Endothelial cell of umbilical vein (primary cell): ENCODE measurements at regions not wholly inside any gene's neighbourhood (a gene's known extent, or its start where the extent isn't known, plus 50 kb on each side); places are given as distances from the start of the nearest gene placed in this dataset.

ENCODE experiments used
- CTCF ChIP-seq, 2 donors: IDR thresholded peaks; 1 replicate in 1 of 2; 2 replicates in 1 of 2; pipeline ENCODE4 v1.5.1; 2011; ENCODE audit warnings: low read length in 2 of 2, mild to moderate bottlenecking in 2 of 2, moderate library complexity in 2 of 2, control low read depth in 1 of 2, inconsistent platforms in 1 of 2, low read depth in 1 of 2; ENCODE audit not compliant: insufficient read depth in 1 of 2; ENCODE audit errors: extremely low read depth in 1 of 2
- EZH2 ChIP-seq: IDR thresholded peaks from 2 replicates; pipeline ENCODE4 v1.6.1; 2012; ENCODE audit warnings: borderline replicate concordance, low read depth, mild to moderate bottlenecking, moderate library complexity, low read length, inconsistent platforms; ENCODE audit not compliant: severe bottlenecking
- FOS ChIP-seq: IDR thresholded peaks from 2 replicates; pipeline ENCODE4 v1.6.1; 2011; ENCODE audit warnings: mild to moderate bottlenecking, low read length, moderate library complexity, borderline replicate concordance; ENCODE audit not compliant: insufficient read depth
- MAX ChIP-seq: IDR thresholded peaks from 2 replicates; pipeline ENCODE4 v1.6.1; 2011; ENCODE audit not compliant: insufficient read depth, insufficient read length
- POLR2A ChIP-seq: IDR thresholded peaks from 2 replicates; pipeline ENCODE4 v1.6.1; 2012; ENCODE audit warnings: low read depth, mild to moderate bottlenecking, control low read depth, low read length
- POLR2AphosphoS5 ChIP-seq: IDR thresholded peaks from 2 replicates; pipeline ENCODE4 v1.6.1; 2012; ENCODE audit warnings: low read depth, mild to moderate bottlenecking, control low read depth, low read length, moderate library complexity; ENCODE audit not compliant: insufficient read depth

- TF ChIP-seq FOS (no peak), MAX (no peak), CTCF (IDR thresholded peaks at IDR 0.05; ENCODE audit: extremely low read depth in 1 of 2, insufficient read depth in 1 of 2, low read depth in 1 of 2, low read length in 2 of 2) (no peak), POLR2A (no peak), EZH2 (no peak), POLR2AphosphoS5 (no peak)
These were observed 1639.2 kb upstream of the PABPC4L start for GRCh38 chr4:135840781-135841180.
